AG04450 (cell line): ENCODE measurements at regions not wholly inside any gene's neighbourhood (a gene's known extent, or its start where the extent isn't known, plus 50 kb on each side); places are given as distances from the start of the nearest gene placed in this dataset.
"Not testable (repeated sequence)": the region's sequence is repeated elsewhere in the genome, so short reads cannot be mapped to it uniquely, and the experiment has no call there.

Source experiments
- CTCF ChIA-PET: fragments of 300-600, 350-600 bp; formaldehyde crosslinking; extraction: SDS; loops from one replicate; lab custom pipeline; 2022; ENCODE audit warnings: antibody characterized with exemption, inconsistent platforms; lab: Charles Lee
- POLR2A ChIA-PET: fragments of 350-600 bp; formaldehyde crosslinking; extraction: SDS; loops from one replicate; lab custom pipeline; 2021; ENCODE audit warnings: antibody characterized with exemption, inconsistent platforms; lab: Yijun Ruan, JAX
- DNase-seq: peaks from one replicate; pipeline ENCODE4 v3.0.0-alpha.2; 2011; ENCODE audit warnings: low read depth, low spot score
- H3K27ac ChIP-seq: one replicate; pipeline ENCODE4 v1.5.1; 2012; ENCODE audit warnings: low read depth, low read length, control low read depth
- H3K27me3 ChIP-seq: one replicate; pipeline ENCODE4 v1.6.0; 2012; ENCODE audit warnings: low read length; ENCODE audit not compliant: control insufficient read depth, insufficient read depth
- H3K4me3 ChIP-seq: 2 replicates; pipeline ENCODE4 v1.5.1; 2011; ENCODE audit warnings: mild to moderate bottlenecking, low read depth, low read length, control low read depth
- H3K9me3 ChIP-seq: 2 replicates; pipeline ENCODE4 v1.5.1; 2012; ENCODE audit warnings: low read length; ENCODE audit not compliant: control insufficient read depth, insufficient read depth
- TF ChIP-seq, protein P1 (sequence below): IDR thresholded peaks from 2 replicates; pipeline ENCODE4 v1.5.1; 2011; ENCODE audit warnings: low read depth, low read length, control low read depth, inconsistent platforms

DNA sequence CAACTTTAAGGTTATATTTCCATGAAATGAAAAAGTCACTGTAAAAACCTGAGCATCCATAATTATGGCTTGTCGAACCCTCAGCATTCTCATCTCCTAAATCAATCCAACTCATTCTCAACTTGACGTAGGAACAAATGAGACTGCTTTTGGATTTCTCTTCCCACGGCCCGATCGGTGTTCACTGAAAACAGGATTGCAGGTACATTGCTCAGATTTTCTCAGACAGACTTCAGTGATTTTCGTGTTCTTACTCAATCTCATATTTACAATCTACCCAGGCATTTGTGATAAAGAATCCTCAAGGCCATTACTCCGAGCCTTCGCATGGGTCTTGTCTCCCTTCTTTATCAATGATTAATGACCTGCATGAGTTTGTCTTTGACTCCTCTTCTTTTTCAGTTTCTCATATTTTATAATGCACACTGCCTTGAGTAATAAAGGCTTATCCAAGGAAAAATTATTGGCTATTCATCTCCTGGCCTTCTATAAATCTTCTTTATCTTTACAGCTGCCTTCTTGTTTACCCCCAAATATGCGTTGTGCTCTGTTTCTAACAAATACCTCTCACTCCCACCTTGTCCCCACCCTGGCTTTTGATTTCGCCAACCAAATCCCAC is 90.4 kb upstream of the MYO3A start:
- Histone ChIP-seq H3K9me3 (peaks cover 13% of the 10 kb centered on the region), H3K27me3 (no peaks in the 10 kb centered on the region), H3K27ac (no peak overlapping the region), H3K4me3 (no peak overlapping the region)
- TF ChIP-seq, protein P1, sequence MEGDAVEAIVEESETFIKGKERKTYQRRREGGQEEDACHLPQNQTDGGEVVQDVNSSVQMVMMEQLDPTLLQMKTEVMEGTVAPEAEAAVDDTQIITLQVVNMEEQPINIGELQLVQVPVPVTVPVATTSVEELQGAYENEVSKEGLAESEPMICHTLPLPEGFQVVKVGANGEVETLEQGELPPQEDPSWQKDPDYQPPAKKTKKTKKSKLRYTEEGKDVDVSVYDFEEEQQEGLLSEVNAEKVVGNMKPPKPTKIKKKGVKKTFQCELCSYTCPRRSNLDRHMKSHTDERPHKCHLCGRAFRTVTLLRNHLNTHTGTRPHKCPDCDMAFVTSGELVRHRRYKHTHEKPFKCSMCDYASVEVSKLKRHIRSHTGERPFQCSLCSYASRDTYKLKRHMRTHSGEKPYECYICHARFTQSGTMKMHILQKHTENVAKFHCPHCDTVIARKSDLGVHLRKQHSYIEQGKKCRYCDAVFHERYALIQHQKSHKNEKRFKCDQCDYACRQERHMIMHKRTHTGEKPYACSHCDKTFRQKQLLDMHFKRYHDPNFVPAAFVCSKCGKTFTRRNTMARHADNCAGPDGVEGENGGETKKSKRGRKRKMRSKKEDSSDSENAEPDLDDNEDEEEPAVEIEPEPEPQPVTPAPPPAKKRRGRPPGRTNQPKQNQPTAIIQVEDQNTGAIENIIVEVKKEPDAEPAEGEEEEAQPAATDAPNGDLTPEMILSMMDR = no peak
- POLR2A ChIA-PET = no interaction called here
- CTCF ChIA-PET = no interaction called here
- DNase-seq = no peak

DNA sequence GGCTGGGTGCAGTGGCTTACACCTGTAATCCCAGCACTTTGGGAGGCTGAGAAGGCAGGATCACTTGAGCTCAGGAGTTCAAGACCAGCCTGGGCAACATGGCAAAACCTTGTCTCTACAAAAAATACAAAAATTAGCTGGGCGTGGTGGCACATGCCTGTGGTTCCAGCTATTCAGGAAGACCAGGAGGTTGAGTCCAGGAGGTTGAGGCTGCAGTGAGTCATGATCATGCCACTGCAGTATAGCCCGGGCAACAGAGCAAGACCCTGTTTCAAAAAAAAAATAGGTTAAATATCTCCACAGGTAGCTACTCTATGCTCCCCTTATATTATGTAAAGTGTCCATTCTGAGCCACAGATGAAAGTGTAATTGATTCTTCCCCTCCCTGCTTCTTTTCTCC is 89.3 kb upstream of the MYO3A start:
- peaks cover 13% of the 10 kb centered on the region for H3K9me3 ChIP-seq
- H3K27ac ChIP-seq, H3K4me3 ChIP-seq, POLR2A ChIA-PET, H3K27me3 ChIP-seq, CTCF ChIA-PET, DNase-seq: not testable (repeated sequence)

DNA sequence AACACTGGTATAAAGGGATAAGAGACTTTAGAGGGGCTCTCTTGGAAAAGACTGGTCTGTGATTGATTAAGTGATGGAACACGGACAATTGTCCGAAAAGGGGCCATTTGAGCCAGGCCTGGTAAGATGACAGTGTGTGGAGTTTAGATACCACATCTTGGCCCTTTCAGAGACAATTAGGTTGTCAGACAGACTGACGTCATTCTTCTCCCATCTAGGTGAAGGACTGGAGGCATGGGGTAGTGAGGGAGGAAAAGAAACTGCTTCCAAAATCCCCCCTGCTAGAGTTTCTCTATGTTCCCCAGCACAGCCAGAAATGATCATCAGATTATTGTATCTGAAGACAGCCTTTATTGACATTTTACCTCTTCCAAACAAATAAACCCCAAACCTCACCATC is 84.8 kb upstream of the MYO3A start:
- Histone ChIP-seq H3K27ac (no peak overlapping the region), H3K27me3 (no peaks in the 10 kb centered on the region), H3K4me3 (no peak overlapping the region), H3K9me3 (peaks cover 20% of the 10 kb centered on the region)
- TF ChIP-seq, protein P1 = no peak
- CTCF ChIA-PET = no interaction called here
- POLR2A ChIA-PET = no interaction called here
- no peak for DNase-seq

DNA sequence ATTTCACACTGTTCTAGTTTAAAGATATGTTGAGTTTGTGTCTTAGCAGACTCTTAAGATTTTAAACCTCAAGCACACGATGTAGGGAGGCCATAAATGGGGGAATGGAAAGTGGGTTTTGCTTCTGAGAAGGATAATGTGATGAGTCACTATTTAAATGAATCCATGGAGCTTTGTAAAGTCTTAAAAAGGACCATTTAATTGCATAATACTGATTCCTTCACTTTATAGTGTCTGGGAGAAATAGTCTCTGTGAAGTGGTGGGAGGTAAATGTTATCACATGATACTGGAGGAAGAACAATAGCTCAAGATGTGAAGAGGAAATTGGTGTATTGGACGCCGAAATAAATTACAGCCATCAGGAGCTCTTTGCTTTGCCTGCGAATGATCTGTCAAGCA is 84.0 kb upstream of the MYO3A start:
- Histone ChIP-seq H3K9me3 (peaks cover 20% of the 10 kb centered on the region), H3K4me3 (no peak overlapping the region), H3K27ac (no peak overlapping the region), H3K27me3 (no peaks in the 10 kb centered on the region)
- POLR2A ChIA-PET = no interaction called here
- CTCF ChIA-PET = no interaction called here
- TF ChIP-seq, protein P1 = no peak
- no peak for DNase-seq

DNA sequence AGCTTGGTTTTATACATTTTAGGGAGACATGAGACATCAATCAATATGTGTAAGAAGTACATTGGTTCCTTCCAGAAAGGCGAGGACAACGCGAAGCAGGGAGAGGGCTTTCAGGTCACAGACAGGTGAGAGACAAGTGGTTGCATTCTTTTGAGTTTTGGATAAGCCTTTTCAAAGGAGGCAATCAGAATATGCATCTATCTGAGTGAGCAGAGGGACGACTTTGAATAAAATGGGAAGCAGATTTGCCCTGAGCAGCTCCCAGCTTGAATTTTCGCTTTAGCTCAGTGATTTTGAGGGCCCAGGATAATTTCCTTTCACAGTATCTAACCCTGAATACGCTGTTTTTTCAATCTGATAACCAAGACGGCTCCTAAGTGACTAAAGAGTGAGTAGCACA is 82.5 kb upstream of the MYO3A start:
- no peak for DNase-seq
- ChIA-PET CTCF (no interaction called here), POLR2A (no interaction called here)
- H3K4me3 ChIP-seq = no peak overlapping the region
- peaks cover 27% of the 10 kb centered on the region for H3K9me3 ChIP-seq
- TF ChIP-seq, protein P1 = no peak
- H3K27me3 ChIP-seq = no peaks in the 10 kb centered on the region
- H3K27ac ChIP-seq = no peak overlapping the region
